ENCODE measurements at regions not wholly inside any gene's neighbourhood (a gene's known extent, or its start where the extent isn't known, plus 50 kb on each side); places are given as distances from the start of the nearest gene placed in this dataset.

GRCh38 chr5:62708481-62709325 is 130.1 kb downstream of the LRRC70 start:
- H3K9me3 Mint-ChIP-seq, result peaks cover 0 to 3% of the 10 kb centered on the region in 2 donors
- Histone ChIP-seq H3K4me3 (ENCODE audit: low read length) (no peak overlapping the region), H3K36me3 (ENCODE audit: control insufficient read depth, insufficient read depth, low read length) (no peaks in the 10 kb centered on the region), H3K27me3 (ENCODE audit: control insufficient read depth, insufficient read depth, low read length) (no peaks in the 10 kb centered on the region), H3K4me1 (ENCODE audit: control insufficient read depth, insufficient read depth, low read length) (no peaks in the 10 kb centered on the region), H3K27ac (ENCODE audit: low read length) (no peak overlapping the region), H3K9me3 (ENCODE audit: control insufficient read depth, insufficient read depth, low read length) (no peaks in the 10 kb centered on the region)
- peaks cover 0 to 6% of the 10 kb centered on the region in 2 donors for H3K4me1 Mint-ChIP-seq
- DNase-seq (no peak), ATAC-seq (no peak)
- intact Hi-C loops (cut with micrococcal nuclease), result no loop called here
- no peak overlapping the region for H3K4me3 Mint-ChIP-seq
- peaks cover 5 to 7% of the 10 kb centered on the region in 2 donors for H3K27me3 Mint-ChIP-seq (ENCODE audit: low read depth in 2 of 2)
- 91% methylated on average over 1 of the region's 1 CpG for WGBS (ENCODE audit: insufficient coverage)
- H3K36me3 Mint-ChIP-seq, result peaks cover 8% of the 10 kb centered on the region
- no peak for TF ChIP-seq CTCF (IDR thresholded peaks at IDR 0.05)
- H3K27ac Mint-ChIP-seq, result no peak overlapping the region

- H3K36me3 ChIP-seq (ENCODE audit: control insufficient read depth, insufficient read depth, low read length), result no peaks in the 10 kb centered on the region
- TF ChIP-seq CTCF (IDR thresholded peaks at IDR 0.05), result no peak
- peaks cover 0 to 6% of the 10 kb centered on the region in 2 donors for H3K4me1 Mint-ChIP-seq
- H3K9me3 Mint-ChIP-seq, result peaks cover 0 to 3% of the 10 kb centered on the region in 2 donors
- no peak overlapping the region for H3K4me3 Mint-ChIP-seq
- H3K4me1 ChIP-seq (ENCODE audit: control insufficient read depth, insufficient read depth, low read length), result no peaks in the 10 kb centered on the region
- H3K27me3 ChIP-seq (ENCODE audit: control insufficient read depth, insufficient read depth, low read length), result no peaks in the 10 kb centered on the region
- H3K27ac Mint-ChIP-seq, result no peak overlapping the region
- intact Hi-C loops (cut with micrococcal nuclease), result no loop called here
- H3K27ac ChIP-seq (ENCODE audit: low read length), result no peak overlapping the region
- H3K36me3 Mint-ChIP-seq, result peaks cover 8% of the 10 kb centered on the region
- ATAC-seq, result no peak
- H3K27me3 Mint-ChIP-seq (ENCODE audit: low read depth in 2 of 2), result peaks cover 5 to 7% of the 10 kb centered on the region in 2 donors
- H3K9me3 ChIP-seq (ENCODE audit: control insufficient read depth, insufficient read depth, low read length), result no peaks in the 10 kb centered on the region
- no peak overlapping the region for H3K4me3 ChIP-seq (ENCODE audit: low read length)
- WGBS (ENCODE audit: insufficient coverage), result 29% methylated on average over 1 of the region's 1 CpG
- DNase-seq, result no peak
These were observed 128.9 kb downstream of the LRRC70 start for GRCh38 chr5:62707563-62707962.

- no peak overlapping the region for H3K27ac Mint-ChIP-seq
- Histone ChIP-seq H3K27me3 (ENCODE audit: control insufficient read depth, insufficient read depth, low read length) (no peaks in the 10 kb centered on the region), H3K36me3 (ENCODE audit: control insufficient read depth, insufficient read depth, low read length) (no peaks in the 10 kb centered on the region), H3K27ac (ENCODE audit: low read length) (no peak overlapping the region), H3K4me1 (ENCODE audit: control insufficient read depth, insufficient read depth, low read length) (no peaks in the 10 kb centered on the region), H3K4me3 (ENCODE audit: low read length) (no peak overlapping the region), H3K9me3 (ENCODE audit: control insufficient read depth, insufficient read depth, low read length) (no peaks in the 10 kb centered on the region)
- peaks cover 0 to 6% of the 10 kb centered on the region in 2 donors for H3K4me1 Mint-ChIP-seq
- peaks cover 0 to 3% of the 10 kb centered on the region in 2 donors for H3K9me3 Mint-ChIP-seq
- no peak for DNase-seq
- H3K36me3 Mint-ChIP-seq, result peaks cover 8% of the 10 kb centered on the region
- H3K27me3 Mint-ChIP-seq (ENCODE audit: low read depth in 2 of 2), result peaks cover 7 to 8% of the 10 kb centered on the region in 2 donors
- 100% methylated on average over 1 of the region's 2 CpGs for WGBS (ENCODE audit: insufficient coverage)
- H3K4me3 Mint-ChIP-seq, result no peak overlapping the region
- ATAC-seq, result no peak
- TF ChIP-seq CTCF (IDR thresholded peaks at IDR 0.05), result no peak
- intact Hi-C loops (cut with micrococcal nuclease), result no loop called here
These were observed 128.5 kb downstream of the LRRC70 start for GRCh38 chr5:62707131-62707530.
